Smooth muscle cell of the brain vasculature (primary cell): ENCODE measurements at regions not wholly inside any gene's neighbourhood (a gene's known extent, or its start where the extent isn't known, plus 50 kb on each side); places are given as distances from the start of the nearest gene placed in this dataset.

ENCODE experiments used
- DNase-seq: peaks from one replicate; pipeline ENCODE4 v3.0.0-alpha.2; 2012; ENCODE audit warnings: low read depth, low spot score

DNA sequence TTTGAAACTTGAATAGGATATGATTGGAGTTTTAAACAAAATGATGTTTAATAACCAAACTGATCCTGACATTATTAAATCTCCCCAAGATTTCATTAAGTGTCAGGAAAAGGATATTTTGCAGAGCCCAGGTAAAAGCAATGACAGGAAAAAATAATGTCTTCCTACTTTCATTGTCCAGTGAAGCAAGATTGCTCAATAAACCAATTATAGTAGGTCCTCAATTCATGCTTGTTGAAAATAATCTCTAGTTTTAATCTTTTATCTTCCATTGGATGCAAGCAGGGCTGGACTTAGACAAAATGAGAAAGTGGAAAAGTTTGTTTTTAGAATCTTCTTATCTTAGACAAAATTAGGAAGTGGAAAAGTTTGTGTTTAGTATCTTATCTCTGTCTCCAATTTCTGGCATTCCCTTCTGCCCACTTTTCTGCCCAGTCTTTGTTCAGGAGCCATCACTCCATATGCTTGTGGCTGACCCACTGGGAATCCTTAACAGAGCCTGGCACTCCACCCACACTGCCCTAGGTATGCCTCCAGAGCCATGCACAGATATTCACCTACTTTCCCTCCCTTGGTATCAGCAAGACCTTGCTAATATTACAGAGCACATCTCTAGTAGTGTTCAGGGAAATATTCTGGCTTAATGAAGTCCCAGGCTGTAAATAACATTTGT is 57.0 kb upstream of the CARMIL1 start:
- no peak for DNase-seq

DNA sequence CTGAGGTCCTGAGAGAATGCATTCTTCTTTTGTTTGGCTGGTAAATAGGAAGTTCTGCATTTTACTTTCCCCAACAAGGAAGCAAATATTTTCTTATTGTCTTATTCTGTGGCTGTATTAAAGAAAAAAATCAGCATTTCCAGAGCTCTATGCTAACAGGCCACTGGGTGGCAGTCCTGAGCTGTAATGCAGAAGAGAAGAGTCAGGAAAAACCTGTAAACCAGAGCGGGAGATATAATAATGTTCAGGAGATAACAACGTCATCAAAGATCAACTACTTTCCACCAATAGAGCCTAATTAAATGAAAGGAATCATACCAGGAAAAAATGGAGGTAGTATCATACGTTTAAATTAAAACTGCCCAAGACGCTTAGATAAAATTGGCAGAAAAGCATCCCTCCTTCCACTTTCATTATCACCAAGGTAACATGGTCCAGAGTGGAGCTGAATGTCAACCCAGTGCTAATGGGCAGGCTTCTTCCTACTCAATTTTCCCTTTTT is 55.6 kb upstream of the CARMIL1 start:
- peak; percentile 53 for DNase-seq

GRCh38 chr6:25224242-25224641 is 54.9 kb upstream of the CARMIL1 start:
- no peak for DNase-seq

- no peak for DNase-seq
These were observed 51.3 kb upstream of the CARMIL1 start for GRCh38 chr6:25227854-25228253.
